Eye (tissue), 1 donor: ENCODE measurements at regions not wholly inside any gene's neighbourhood (a gene's known extent, or its start where the extent isn't known, plus 50 kb on each side); places are given as distances from the start of the nearest gene placed in this dataset.

Experiments used
- DNase-seq: peaks from one replicate; pipeline ENCODE4 v3.0.0-alpha.2; 2015

DNA sequence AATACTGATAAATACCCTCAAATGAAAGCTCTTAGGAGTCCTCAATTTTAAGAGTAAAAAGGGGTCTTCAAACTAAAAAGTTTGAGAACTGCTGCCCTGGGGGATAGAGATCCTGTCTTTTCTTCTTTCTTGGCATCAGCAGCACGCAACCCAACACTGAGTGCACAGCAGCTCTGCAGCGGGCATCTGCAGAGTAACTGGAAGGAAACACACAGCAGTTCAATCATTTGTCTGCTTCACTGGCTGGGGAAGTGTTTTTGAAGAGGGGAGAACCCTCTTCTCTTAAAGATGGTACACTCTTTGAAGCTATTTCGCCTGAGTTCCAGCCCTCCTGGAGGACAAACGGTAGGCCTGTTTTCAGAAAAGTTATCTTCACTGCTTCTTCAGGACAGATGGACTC, 193.6 kb downstream of the FGFR2 start:
- DNase-seq: no peak

DNA sequence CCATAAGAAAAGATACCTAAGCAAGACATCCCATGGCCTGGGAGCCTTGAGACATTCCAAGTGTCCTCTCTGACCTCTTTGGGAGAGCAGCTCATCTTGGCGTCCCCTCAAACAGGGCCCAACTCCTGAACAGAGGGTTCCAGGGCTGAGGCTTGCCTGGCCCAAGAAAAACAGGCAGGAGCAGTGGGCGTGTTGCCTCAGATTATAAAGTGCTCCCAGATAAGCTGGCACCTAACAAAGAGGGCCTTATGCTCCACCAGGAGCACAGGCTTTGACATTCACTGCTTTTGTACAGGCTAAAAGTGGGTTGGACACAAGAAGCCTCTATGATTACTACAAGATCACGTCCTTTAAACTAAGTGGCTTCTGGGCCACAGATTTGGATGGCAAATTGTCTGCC, 193.1 kb downstream of the FGFR2 start:
- DNase-seq: no peak

DNA sequence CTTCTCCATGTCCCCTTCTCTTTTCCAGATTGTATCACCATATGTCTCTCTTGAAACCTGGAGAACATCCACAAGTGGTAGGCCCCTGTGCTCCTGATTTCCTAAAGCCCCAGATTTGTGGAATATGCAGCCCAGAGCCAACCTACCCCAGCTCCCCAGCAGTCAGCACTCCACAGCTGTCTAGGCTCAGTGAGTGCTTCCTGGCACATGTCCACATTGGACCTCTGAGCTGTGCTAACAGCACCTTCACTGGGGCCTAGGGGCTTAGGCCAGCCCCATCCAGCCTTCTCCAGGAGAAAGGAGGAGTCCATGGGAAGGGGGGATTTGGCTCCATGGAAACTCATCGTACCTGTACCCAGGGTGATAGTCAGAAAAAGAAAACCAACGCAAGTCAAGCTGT, 192.7 kb downstream of the FGFR2 start:
- no peak for DNase-seq

DNA sequence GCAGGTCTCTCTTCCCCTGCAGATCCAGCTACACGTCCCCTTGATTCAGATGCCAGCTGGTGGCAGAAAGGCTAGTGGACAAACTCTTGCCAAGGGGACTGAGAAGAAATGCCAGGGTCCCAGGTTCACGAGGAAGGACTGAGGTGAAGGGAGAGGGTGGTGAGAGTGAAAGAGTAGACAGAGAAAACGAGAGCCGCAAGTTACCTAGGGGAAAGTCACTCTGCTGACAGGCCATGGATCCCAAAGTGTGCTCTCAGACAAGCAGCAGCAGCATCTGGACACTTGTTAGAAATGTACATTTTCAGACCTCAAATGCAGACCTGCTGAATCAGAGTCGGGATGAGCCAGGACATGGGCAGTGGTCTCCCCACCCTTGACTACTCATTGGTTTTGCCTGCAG, 192.3 kb downstream of the FGFR2 start:
- DNase-seq: no peak

DNA sequence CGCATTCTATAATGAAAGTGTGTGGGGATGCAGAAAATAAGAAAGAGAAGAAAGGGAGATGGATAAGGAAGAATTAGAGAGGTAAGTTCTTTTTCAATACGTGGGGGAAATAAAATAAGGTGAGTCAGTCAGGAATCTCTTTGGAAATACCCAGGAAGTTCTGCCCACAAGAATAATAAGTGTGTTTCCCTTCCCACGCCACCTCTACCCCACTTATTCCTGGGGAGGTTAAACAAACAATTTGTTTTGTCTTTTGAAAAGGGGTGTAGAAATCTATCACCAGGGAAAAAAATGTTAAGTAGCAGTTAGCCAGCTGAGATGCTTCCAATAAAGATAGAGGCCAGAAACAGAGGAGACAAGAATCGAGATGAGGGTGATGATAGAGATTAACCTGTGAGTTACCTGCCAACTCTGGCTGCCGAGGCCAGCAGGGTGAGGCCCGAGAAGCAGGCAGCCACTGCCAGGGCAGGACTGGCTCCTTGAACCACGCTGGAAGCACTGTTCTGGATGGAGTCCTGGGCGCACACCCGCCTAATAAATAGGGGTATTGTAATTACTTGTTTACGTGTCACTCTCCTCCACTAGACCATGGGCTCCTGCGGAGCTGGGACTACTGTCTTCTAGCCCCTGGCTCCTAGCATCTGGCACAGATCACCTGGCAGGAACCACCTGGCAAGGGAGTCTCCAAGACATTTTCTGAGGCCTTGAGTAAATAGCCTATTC, 191.3 kb downstream of the FGFR2 start:
- DNase-seq: no peak

DNA sequence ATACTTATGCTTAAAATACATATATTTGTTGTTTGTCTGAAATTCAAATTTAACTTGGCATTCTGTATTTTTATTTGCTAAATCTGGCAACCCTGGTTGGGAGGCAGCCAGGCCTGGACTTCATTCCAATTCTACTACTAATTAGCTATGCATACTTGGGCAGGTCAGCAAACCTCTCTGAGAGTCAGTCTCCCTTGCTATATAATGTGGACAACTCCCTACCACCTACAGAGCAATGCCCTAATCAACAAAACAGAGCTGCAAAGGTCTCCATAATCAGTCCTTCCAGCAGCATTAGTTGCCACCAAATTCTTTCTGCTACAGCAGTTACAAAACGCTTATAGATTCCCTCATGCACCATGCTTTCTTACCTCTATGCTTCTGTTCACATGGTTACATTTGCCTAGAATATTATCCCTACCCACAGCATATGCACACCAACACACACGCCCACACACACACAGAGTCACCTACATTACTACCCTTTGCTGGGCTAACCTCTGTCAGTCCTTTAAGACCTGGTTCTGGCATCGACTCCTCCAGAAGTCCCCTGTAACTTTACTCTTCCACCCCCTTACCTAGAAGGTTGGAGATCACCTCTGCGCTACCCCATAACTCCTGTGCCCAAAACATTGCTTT, 188.7 kb downstream of the FGFR2 start:
- DNase-seq: no peak

DNA sequence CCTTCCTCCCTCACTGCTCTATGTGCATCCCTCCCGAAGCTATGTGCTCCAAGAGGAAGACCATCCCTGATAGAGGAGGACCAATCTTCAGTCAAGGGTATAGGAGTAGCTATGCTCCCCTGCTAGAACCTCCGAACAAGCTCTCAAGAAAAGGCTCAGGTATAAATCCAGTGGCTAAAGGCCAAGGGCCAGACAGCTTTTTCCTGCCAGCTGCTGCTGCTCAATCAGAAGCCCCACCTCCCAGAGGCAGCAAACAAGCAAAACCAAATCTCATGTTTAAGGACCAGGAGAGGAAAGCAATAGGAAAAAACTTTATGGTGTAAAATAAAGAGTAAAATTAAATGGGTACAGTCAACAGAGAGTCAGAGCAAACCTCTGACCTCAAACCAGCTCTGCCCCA, 187.2 kb downstream of the FGFR2 start:
- DNase-seq: no peak

DNA sequence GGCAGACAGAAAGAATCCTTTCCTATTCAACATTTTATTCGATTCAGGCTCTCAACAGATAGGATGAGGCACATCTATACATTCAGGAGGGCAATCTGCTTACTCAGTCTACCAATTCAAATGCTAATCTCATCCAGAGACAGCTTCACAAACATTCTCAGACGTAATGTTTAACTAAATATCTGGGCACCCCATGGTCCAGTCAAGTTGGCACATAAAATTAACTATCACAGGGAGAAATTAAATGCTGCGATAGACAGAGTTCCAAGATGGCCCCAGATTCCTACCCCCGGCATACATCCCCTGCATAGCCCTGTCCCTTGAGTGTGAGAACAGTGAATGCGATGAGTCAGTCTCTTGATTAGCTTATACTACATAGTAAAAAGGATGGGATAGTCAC, 184.3 kb downstream of the FGFR2 start:
- DNase-seq: no peak

DNA sequence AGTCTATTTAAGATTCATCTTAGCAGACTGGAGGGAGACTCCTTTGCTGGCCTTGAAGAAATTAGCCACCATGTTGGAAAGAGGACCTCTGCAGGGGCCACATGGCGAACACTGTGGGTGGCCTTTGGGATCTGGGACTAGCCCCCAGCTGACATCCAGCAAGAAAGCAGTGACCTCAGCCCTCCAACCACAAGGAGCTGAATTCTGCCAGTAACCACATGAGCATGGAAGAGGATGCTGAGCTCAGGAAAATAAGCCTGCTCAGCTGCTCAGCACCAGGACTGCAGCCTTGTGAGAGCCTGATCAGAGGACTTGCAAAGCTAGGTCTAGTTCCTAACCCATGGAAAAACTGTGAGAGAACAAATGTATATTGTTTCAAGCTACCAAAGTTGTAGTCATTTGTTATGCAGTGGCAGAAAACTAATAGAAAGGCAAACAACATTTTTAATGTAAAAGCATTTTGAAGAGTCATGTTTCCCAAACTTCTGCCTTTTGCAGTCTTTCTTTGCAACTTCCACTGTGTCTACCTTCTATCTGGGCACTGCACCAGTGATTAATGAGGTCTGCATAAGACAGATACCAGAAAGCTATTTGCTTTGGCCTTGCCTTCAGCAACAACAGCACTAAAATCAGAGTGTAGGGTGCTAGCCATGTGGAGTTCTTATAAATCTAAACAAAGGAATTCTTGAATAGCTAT, 183.7 kb downstream of the FGFR2 start:
- DNase-seq: no peak

DNA sequence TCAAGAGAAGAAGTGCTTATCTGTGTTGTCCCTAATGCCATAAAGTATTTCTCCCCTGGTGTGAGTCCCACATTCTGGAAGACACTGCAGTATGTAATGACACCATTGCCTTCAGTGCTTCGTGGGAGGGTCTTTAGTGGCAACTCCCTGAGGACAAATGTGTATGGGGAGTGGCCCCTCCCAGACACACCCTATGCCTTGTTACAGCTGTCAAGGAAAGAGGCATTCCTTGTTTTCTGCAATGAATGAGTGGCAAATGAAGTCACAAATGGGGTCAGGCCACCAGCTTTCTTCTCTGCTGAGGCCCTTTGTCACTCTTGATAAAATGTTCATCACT, 183.2 kb downstream of the FGFR2 start:
- no peak for DNase-seq

DNA sequence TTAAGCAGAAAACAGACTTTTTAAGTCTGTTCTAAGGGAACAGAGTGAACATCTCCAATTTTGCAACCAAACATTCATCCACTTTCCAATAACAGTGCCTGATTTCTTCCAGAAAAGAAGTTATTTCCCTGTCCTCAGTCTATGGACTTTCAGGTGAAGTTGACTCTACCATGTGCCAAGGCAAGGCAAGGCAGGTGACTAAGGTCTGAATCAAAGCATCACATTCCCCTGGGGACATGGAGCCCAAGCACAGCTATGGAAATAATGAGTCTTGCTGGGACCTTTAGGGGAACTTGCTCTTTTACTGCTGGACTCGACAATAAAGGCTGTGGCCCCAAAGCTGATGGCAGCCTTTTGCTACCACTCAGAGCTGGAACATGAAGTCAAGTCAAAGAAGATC, 182.2 kb downstream of the FGFR2 start:
- no peak for DNase-seq

DNA sequence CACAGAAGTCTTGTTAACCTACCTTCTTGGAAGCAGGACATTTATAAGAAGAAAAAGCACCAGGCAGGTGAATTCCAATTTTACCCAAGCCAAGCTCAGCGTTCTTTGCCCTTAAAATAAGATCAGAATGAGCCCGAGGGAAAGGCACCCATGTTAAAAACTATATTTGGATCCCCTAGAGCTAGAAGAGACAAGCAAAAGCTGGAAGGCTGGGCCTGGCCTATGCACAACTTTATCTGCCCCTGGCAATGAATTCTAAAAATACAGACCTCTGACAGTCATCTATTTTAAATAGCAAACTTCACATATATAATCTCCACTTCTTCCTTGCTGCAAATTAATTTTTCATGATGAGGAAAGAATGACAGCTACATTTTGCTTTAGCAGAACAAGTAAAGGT, 180.9 kb downstream of the FGFR2 start:
- no peak for DNase-seq

DNA sequence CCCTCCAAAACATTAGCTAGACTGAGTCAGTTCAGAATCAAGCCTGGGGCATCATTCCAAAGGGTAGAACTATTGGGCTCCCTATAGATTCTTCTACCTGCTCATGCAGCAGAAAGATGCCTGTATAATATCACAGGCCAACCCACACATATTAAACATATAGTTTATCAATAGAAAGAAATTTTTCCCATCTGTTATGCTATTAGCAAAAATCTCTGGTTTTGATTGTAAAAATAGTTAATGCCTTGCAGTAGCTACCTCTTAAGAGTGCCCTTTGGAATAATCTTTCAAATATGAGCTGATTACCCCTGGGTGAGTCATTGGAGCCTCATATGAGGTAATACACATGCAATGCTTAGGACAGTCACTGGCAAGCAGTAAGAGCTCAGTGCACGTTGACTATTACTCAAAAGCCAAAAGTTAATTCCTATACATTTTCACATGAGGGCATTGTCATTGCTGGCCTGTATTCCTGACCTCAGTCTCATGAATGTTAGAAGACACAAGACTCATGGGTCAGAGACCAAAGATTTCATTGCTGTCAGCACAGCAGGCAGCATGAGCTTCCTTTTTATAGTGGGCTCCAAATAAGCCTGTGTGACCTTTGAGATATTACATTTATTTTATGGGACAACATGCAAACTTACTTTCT, 180.0 kb downstream of the FGFR2 start:
- no peak for DNase-seq

DNA sequence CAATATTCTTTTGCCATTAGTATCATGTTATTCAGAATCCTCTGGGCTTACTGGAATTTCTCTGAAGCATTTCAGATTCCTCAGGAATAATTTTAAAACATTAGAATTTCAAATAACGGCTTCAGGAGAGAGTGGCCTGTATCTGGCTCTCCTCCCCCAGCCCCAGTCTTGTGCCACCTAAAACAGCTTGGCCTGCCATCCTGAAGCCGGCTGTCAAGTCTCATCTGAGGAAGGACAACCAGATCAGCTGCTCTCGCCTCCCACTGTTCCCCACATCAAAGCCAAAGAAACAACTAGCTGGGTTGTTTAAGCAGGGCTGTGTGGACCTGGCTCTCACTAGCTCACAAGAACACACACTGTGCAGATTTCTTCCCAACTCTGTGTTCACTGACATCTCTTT, 178.2 kb downstream of the FGFR2 start:
- peak; percentile 9 for DNase-seq

DNA sequence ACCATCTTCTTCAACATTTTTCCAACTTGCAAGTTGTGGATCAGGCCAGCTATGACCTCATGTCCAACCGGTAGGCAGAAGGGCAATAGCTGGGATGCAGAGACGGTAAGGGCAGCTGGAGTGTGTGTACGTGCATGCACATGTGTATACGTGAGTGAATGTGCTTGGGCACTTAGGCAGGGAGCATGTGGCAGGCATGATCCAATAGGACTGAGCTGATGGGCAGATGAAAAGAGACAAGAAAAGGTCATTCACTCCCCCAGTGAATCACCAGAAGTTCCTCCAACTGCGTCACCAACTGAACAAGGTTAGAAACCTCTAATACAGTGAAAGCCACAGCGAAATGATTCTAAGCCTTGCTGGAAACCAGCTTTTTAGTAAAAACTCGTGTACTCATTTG, 176.1 kb downstream of the FGFR2 start:
- DNase-seq: no peak

DNA sequence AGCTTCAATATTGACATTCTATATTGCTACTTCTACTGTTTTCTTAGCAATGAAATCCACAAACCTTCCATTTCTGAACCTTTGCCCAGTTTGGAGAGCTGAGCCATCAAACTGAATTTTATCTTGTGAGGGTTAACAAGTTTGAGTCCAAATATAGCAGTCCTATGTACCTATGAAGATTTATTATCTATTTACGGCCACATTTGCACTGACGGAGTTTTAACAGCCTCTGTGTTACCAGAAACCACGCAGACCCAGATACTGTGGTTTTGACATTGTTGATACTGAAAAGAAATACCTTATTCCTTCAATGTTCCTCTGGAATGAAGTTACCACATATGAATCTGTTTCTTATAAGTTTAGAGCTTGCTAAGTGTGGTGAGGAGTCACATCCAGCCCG, 172.6 kb downstream of the FGFR2 start:
- DNase-seq: no peak

DNA sequence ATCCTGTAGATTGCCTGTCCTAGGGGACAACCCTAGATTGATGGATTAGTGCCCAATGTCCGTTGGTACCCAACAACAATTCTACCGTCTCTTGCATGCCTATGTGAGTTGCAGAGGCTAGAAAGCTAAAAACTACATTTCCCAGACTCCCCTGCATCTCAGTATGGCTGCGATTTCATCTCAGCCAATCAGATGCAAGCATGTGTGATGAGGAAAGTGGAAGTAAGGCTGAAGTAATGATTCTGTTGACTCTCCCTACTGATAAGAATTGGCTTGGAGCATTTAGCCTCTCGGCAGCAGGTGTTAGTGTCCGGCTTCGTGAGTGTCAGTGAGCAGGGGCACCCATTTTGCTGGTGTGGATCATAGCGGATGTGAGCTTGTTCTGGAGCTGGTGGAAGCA, 171.9 kb downstream of the FGFR2 start:
- DNase-seq: no peak
